ENCODE measurements at regions not wholly inside any gene's neighbourhood (a gene's known extent, or its start where the extent isn't known, plus 50 kb on each side); places are given as distances from the start of the nearest gene placed in this dataset.
A peak's percentile ranks its signal among the peaks of the same experiment; 100 is the strongest.

- intact Hi-C loops (cut with DNase I): no loop called here
Observed at GRCh38 chr14:84965279-84965678, 564.7 kb upstream of the FLRT2 start.

GRCh38 chr14:84969501-84969900 is 560.4 kb upstream of the FLRT2 start:
- Histone ChIP-seq H3K36me3 (no peaks in the 10 kb centered on the region), H3K27ac (no peak overlapping the region), H3K9me3 (no peaks in the 10 kb centered on the region), H3K27me3 (no peaks in the 10 kb centered on the region), H3K4me3 (no peak overlapping the region), H3K4me1 (no peaks in the 10 kb centered on the region)
- intact Hi-C loops (cut with DNase I): no loop called here
- 73 to 82% methylated on average over 4 of the region's 4 CpGs for WGBS, 2 donors
- FAIRE-seq (no peak), DNase-seq (no peak), ATAC-seq (no peak)
- TF ChIP-seq CTCF (IDR thresholded peaks at IDR 0.05): no peak

More at GRCh38 chr14:84965279-84965678, 564.7 kb upstream of the FLRT2 start:
- Histone ChIP-seq H3K36me3 (no peaks in the 10 kb centered on the region), H3K27ac (no peak overlapping the region), H3K27me3 (no peaks in the 10 kb centered on the region), H3K4me1 (peaks cover 0 to 5% (median 0%) of the 10 kb centered on the region in 3 donors), H3K4me3 (no peak overlapping the region), H3K9me3 (no peaks in the 10 kb centered on the region)
- WGBS, 2 donors: 79 to 87% methylated on average over 4 of the region's 4 CpGs
- no peak for ATAC-seq
- no peak for DNase-seq
- FAIRE-seq: no peak
- no peak for TF ChIP-seq CTCF (IDR thresholded peaks at IDR 0.05)

- FAIRE-seq (no peak), DNase-seq (no peak)
- WGBS, 2 donors: 0 to 7% methylated on average over 2 of the region's 2 CpGs
Observed at GRCh38 chr14:84975241-84975902, 554.6 kb upstream of the FLRT2 start.

GRCh38 chr14:84976805-84977204 is 553.1 kb upstream of the FLRT2 start:
- FAIRE-seq (no peak), DNase-seq (no peak), ATAC-seq (no peak)
- Histone ChIP-seq H3K9me3 (no peaks in the 10 kb centered on the region), H3K4me1 (peaks cover 0 to 3% (median 0%) of the 10 kb centered on the region in 3 donors), H3K27ac (no peak overlapping the region), H3K4me3 (no peak overlapping the region), H3K27me3 (no peaks in the 10 kb centered on the region), H3K36me3 (no peaks in the 10 kb centered on the region)
- TF ChIP-seq CTCF (IDR thresholded peaks at IDR 0.05): no peak
- 79 to 94% methylated on average over 2 of the region's 2 CpGs for WGBS, 2 donors
- intact Hi-C loops (cut with DNase I): no loop called here

More at GRCh38 chr14:84975241-84975902, 554.6 kb upstream of the FLRT2 start:
- Histone ChIP-seq H3K27me3 (no peaks in the 10 kb centered on the region), H3K9me3 (no peaks in the 10 kb centered on the region), H3K27ac (no peak overlapping the region), H3K36me3 (no peaks in the 10 kb centered on the region), H3K4me1 (peaks cover 0 to 3% (median 0%) of the 10 kb centered on the region in 3 donors), H3K4me3 (no peak overlapping the region)
- peak; percentile 43 to 79 (median 69) for ATAC-seq
- no peak for TF ChIP-seq CTCF (IDR thresholded peaks at IDR 0.05)
- intact Hi-C loops (cut with DNase I): no loop called here

DNA sequence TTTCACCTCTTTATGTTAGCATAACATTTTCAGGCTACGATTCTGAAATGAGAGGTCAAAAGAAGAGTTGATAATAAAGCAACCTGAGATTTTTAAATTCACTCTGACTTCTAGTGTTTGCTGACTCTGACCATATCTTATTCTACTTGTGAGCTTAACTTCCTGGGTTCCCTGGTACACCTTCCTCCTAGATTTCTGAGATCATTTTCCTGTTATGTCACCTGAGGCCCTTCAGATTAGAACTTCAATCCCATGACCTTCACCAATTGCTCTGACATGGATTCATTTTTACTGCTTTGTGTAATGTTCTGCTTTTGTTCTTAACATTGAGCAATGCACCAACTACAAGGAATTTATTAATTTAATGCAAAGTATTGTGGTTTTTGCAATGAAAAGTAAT is 542.9 kb upstream of the FLRT2 start:
- no peaks in the 10 kb centered on the region for H3K4me1 ChIP-seq
- H3K4me3 ChIP-seq: no peak overlapping the region
- H3K27ac ChIP-seq: no peak overlapping the region
- no peaks in the 10 kb centered on the region for H3K9me3 ChIP-seq
- no peaks in the 10 kb centered on the region for H3K36me3 ChIP-seq
- H3K27me3 ChIP-seq: no peaks in the 10 kb centered on the region
- intact Hi-C loops (cut with DNase I): no loop called here
- ATAC-seq (peak; percentile 71 to 85 (median 79)), DNase-seq (no peak), FAIRE-seq (no peak)
- no peak for TF ChIP-seq CTCF (IDR thresholded peaks at IDR 0.05)
- WGBS, 2 donors: 50 to 63% methylated on average over 1 of the region's 1 CpG
